ENCODE measurements at regions not wholly inside any gene's neighbourhood (a gene's known extent, or its start where the extent isn't known, plus 50 kb on each side); places are given as distances from the start of the nearest gene placed in this dataset.

GRCh38 chr13:97686594-97686993 lies 252.6 kb downstream of the RAP2A start:
- TF ChIP-seq CTCF (IDR thresholded peaks at IDR 0.05; ENCODE audit: control extremely low read depth in 1 of 3, insufficient read depth in 1 of 3, low read depth in 1 of 3, low read length in 3 of 3) = no peak
- TF ChIP-seq JUND (IDR thresholded peaks at IDR 0.05; ENCODE audit: low read length) = no peak
